H1 (cell line): ENCODE measurements at regions not wholly inside any gene's neighbourhood (a gene's known extent, or its start where the extent isn't known, plus 50 kb on each side); places are given as distances from the start of the nearest gene placed in this dataset.

Source experiments
- CTCF ChIA-PET: fragments of 300-600 bp; sonication (Branson Sonifier 250); formaldehyde crosslinking; loops from one replicate; lab custom pipeline; 2021; ENCODE audit not compliant: partially characterized antibody; lab: Charles Lee
- POLR2A ChIA-PET: fragments of 300-600 bp; sonication (Branson Sonifier 250); formaldehyde crosslinking; loops from one replicate; lab custom pipeline; 2021; ENCODE audit warnings: inconsistent platforms; ENCODE audit not compliant: partially characterized antibody; lab: Charles Lee
- DNase-seq, 2 experiments: peaks; one replicate each; pipeline versions ENCODE4 v3.0.0 to v3.0.0-alpha.2; 2010 to 2022; ENCODE audit warnings: low spot score in 2 of 2, low read depth in 1 of 2, mixed read lengths in 1 of 2
- FAIRE-seq: peaks from 2 replicates; lab custom pipeline; 2011; peaks lifted over from hg19 to GRCh38; lab: Jason Lieb, UNC
- H2AFZ ChIP-seq: 2 replicates; pipeline ENCODE4 v1.8.1; 2012; ENCODE audit warnings: low read length, inconsistent platforms
- H2AK5ac ChIP-seq: 2 replicates; pipeline ENCODE4 v1.6.1; 2013; ENCODE audit warnings: low read depth, low read length
- H2BK120ac ChIP-seq: replicated peaks from 2 replicates; pipeline ENCODE3; 2013; ENCODE audit warnings: low read depth, low read length, inconsistent platforms
- H2BK12ac ChIP-seq: 2 replicates; pipeline ENCODE4 v1.6.1; 2013; ENCODE audit warnings: low read depth, low read length
- H2BK15ac ChIP-seq: 2 replicates; pipeline ENCODE4 v1.6.1; 2013; ENCODE audit warnings: low read length
- H2BK20ac ChIP-seq: 2 replicates; pipeline ENCODE4 v1.6.1; 2013; ENCODE audit warnings: low read length
- H2BK5ac ChIP-seq: 2 replicates; pipeline ENCODE4 v1.6.1; 2013; ENCODE audit warnings: low read depth, low read length
- H3K14ac ChIP-seq: 2 replicates; pipeline ENCODE4 v1.6.1; 2013; ENCODE audit warnings: inconsistent platforms; ENCODE audit not compliant: insufficient read length
- H3K18ac ChIP-seq: 2 replicates; pipeline ENCODE4 v1.6.1; 2013; ENCODE audit warnings: low read length; ENCODE audit errors: extremely low read depth
- H3K23ac ChIP-seq: 2 replicates; pipeline ENCODE4 v1.6.1; 2013; ENCODE audit warnings: inconsistent platforms; ENCODE audit not compliant: insufficient read length
- H3K23me2 ChIP-seq: 2 replicates; pipeline ENCODE4 v1.6.1; 2013; ENCODE audit warnings: low read depth, low read length
- H3K27ac ChIP-seq: 2 replicates; pipeline ENCODE4 v1.6.1; 2011; ENCODE audit warnings: low read depth, low read length, inconsistent platforms
- H3K27me3 ChIP-seq, 4 experiments: replicated peaks in 1 of 4; 1 replicate in 1 of 4; 2 replicates in 3 of 4; pipeline versions ENCODE4 v1.6.1 to v1.8.1; 2011 to 2013; ENCODE audit warnings: low read length in 3 of 4, mild to moderate bottlenecking in 3 of 4, inconsistent platforms in 2 of 4, mixed read lengths in 2 of 4, moderate library complexity in 1 of 4; ENCODE audit not compliant: control insufficient read depth in 3 of 4, insufficient read depth in 3 of 4; ENCODE audit errors: extremely low read depth in 1 of 4
- H3K36me3 ChIP-seq, 4 experiments: 2 replicates each; pipeline versions ENCODE4 v1.6.1 to v1.8.1; 2011 to 2013; ENCODE audit warnings: mild to moderate bottlenecking in 4 of 4, low read length in 3 of 4, moderate library complexity in 2 of 4, control low read depth in 1 of 4, inconsistent platforms in 1 of 4; ENCODE audit not compliant: insufficient read depth in 4 of 4, control insufficient read depth in 2 of 4
- H3K4ac ChIP-seq: replicated peaks from 2 replicates; pipeline ENCODE3; 2013; ENCODE audit warnings: low read length, low read depth, mixed read lengths, inconsistent platforms; ENCODE audit not compliant: insufficient read length
- H3K4me1 ChIP-seq, 4 experiments: replicated peaks in 1 of 4; 1 replicate in 1 of 4; 2 replicates in 3 of 4; pipeline versions ENCODE4 v1.6.1 to v1.8.1; 2011 to 2013; ENCODE audit warnings: low read length in 3 of 4, inconsistent platforms in 2 of 4, mixed read lengths in 1 of 4; ENCODE audit not compliant: insufficient read depth in 4 of 4, control insufficient read depth in 3 of 4
- H3K4me2 ChIP-seq, 2 experiments: 2 replicates each; pipeline versions ENCODE4 v1.6.1 to v1.8.1; 2011 to 2013; ENCODE audit warnings: low read depth in 2 of 2, low read length in 2 of 2, control low read depth in 1 of 2, inconsistent platforms in 1 of 2, mild to moderate bottlenecking in 1 of 2; ENCODE audit not compliant: insufficient read depth in 1 of 2
- H3K4me3 ChIP-seq, 4 experiments: fragments of 200-600, 300-600 bp in 1 of 4; sonication (generic), shearing (Covaris generic), sonication (Bioruptor Twin) in 1 of 4; 2 replicates each; pipeline versions ENCODE4 v1.5.1 to v1.8.1; 2011 to 2016; ENCODE audit warnings: low read length in 4 of 4, low read depth in 3 of 4, control low read depth in 2 of 4, inconsistent platforms in 2 of 4, mild to moderate bottlenecking in 2 of 4, mixed read lengths in 1 of 4, moderate library complexity in 1 of 4; ENCODE audit not compliant: insufficient read depth in 2 of 4; ENCODE audit errors: extremely low read depth in 1 of 4
- H3K56ac ChIP-seq: replicated peaks from 2 replicates; pipeline ENCODE3; 2013; ENCODE audit warnings: low read depth, mild to moderate bottlenecking, mixed read lengths, low read length, inconsistent platforms; ENCODE audit not compliant: insufficient read length
- H3K79me1 ChIP-seq: 2 replicates; pipeline ENCODE4 v1.6.1; 2013; ENCODE audit warnings: low read depth, low read length, control low read depth
- H3K79me2 ChIP-seq, 2 experiments: 2 replicates each; pipeline versions ENCODE4 v1.6.1 to v1.8.1; 2012 to 2013; ENCODE audit warnings: low read length in 2 of 2, mild to moderate bottlenecking in 2 of 2, inconsistent platforms in 1 of 2; ENCODE audit not compliant: insufficient read depth in 2 of 2, control insufficient read depth in 1 of 2
- H3K9ac ChIP-seq, 4 experiments: replicated peaks in 1 of 4; 1 replicate in 1 of 4; 2 replicates in 3 of 4; pipeline versions ENCODE4 v1.6.1 to v1.8.1; 2011 to 2013; ENCODE audit warnings: low read depth in 3 of 4, low read length in 3 of 4, control low read depth in 2 of 4, mild to moderate bottlenecking in 2 of 4, moderate library complexity in 2 of 4, inconsistent platforms in 1 of 4; ENCODE audit errors: extremely low read depth in 1 of 4
- H3K9me3 ChIP-seq, 2 experiments: 2 replicates each; pipeline versions ENCODE4 v1.6.1 to v1.8.1; 2012 to 2013; ENCODE audit warnings: mild to moderate bottlenecking in 2 of 2, moderate library complexity in 2 of 2, control low read depth in 1 of 2, inconsistent platforms in 1 of 2, low read depth in 1 of 2, low read length in 1 of 2, mixed read lengths in 1 of 2; ENCODE audit not compliant: insufficient read depth in 2 of 2
- H4K20me1 ChIP-seq, 2 experiments: replicated peaks in 1 of 2; 2 replicates each; pipeline versions ENCODE3 to v1.8.1; 2011 to 2013; ENCODE audit warnings: inconsistent platforms in 2 of 2, low read length in 2 of 2, mild to moderate bottlenecking in 1 of 2; ENCODE audit not compliant: insufficient read depth in 2 of 2, control insufficient read depth in 1 of 2
- H4K5ac ChIP-seq: 2 replicates; pipeline ENCODE4 v1.6.1; 2013; ENCODE audit warnings: low read length, low read depth, mixed read lengths, inconsistent platforms; ENCODE audit not compliant: insufficient read length
- H4K8ac ChIP-seq: 2 replicates; pipeline ENCODE4 v1.8.0; 2013; ENCODE audit warnings: mild to moderate bottlenecking, moderate library complexity, low read length, inconsistent platforms; ENCODE audit not compliant: insufficient read depth; ENCODE audit errors: extremely low read depth
- H4K91ac ChIP-seq: replicated peaks from 2 replicates; pipeline ENCODE3; 2013; ENCODE audit warnings: low read length, mixed read lengths, inconsistent platforms; ENCODE audit not compliant: insufficient read length
- CTBP2 ChIP-seq: IDR thresholded peaks from 2 replicates; pipeline ENCODE4 v1.7.0; 2011; ENCODE audit warnings: borderline replicate concordance, mild to moderate bottlenecking, moderate library complexity, mixed read lengths, low read length; ENCODE audit not compliant: insufficient read depth, insufficient read length
- KDM4A ChIP-seq: IDR thresholded peaks from one replicate; pipeline ENCODE4 v1.7.1; 2012; ENCODE audit warnings: low read depth, mild to moderate bottlenecking, moderate library complexity, low read length, inconsistent platforms; ENCODE audit not compliant: severe bottlenecking
- KDM5A ChIP-seq: fragments of 200-600 bp; IDR thresholded peaks from 2 replicates; pipeline ENCODE4 v1.7.1; 2012; ENCODE audit warnings: mild to moderate bottlenecking, low read length, inconsistent platforms, mixed read lengths
- RNF2 ChIP-seq: fragments of 200-900, 300-1000 bp; sonication (generic); IDR thresholded peaks from 2 replicates; pipeline ENCODE4 v1.7.1; 2016; ENCODE audit warnings: borderline replicate concordance, low read depth, mild to moderate bottlenecking, antibody characterized with exemption, low read length; ENCODE audit not compliant: poor library complexity, severe bottlenecking; ENCODE audit errors: missing control alignments
- WGBS, 2 experiments: shearing (Covaris generic) in 1 of 2; methylation state at CpG; one replicate each; pipeline versions ENCODE4 v1.1.6 to v1.1.7; 2013 to 2015; ENCODE audit warnings: low lambda C conversion rate in 2 of 2, mixed read lengths in 2 of 2, inconsistent platforms in 1 of 2, low coverage in 1 of 2, missing lambda C conversion rate in 1 of 2; ENCODE audit not compliant: insufficient replicate concordance in 2 of 2, insufficient coverage in 1 of 2, insufficient read length in 1 of 2; ENCODE audit errors: extremely low coverage in 1 of 2, missing lambda C conversion rate in 1 of 2; 5-methylcytosine and 5-hydroxymethylcytosine counted together
- TF ChIP-seq, protein P1 (sequence below): IDR thresholded peaks from 2 replicates; pipeline ENCODE4 v1.6.1; 2012; ENCODE audit warnings: inconsistent platforms

DNA sequence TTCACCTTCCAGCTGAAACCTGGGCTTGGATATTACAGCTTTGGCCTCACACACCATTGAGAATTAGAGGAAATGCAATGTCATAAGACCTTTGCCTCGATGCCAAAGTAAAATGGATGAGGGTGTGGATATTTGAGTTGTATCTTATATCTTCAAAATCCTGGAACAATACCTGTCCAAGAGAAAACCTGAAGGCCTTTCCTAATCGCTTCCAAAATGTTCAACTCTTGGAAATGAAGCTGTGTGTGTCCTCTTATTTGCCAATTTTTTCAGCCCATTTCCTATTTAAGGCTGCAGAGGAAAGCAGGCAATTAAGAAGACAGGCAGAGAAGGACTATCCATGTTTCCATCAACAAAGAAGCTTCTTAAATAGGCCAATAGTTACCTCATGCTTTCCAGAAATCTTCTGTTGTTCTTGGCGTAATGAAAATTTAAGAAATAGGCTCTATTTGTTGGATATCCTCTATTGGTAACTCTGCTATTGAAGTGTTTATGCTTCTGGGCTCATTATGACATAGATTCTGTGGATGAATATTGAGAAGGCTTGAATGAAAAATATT, 99.5 kb upstream of the ZBTB20 start:
- Histone ChIP-seq H2AFZ (no peak overlapping the region), H3K4ac (no peak overlapping the region), H3K4me3 (no peak overlapping the region), H3K9me3 (no peaks in the 10 kb centered on the region), H2BK120ac (no peak overlapping the region), H4K8ac (no peak overlapping the region), H3K56ac (no peak overlapping the region), H4K20me1 (no peaks in the 10 kb centered on the region), H4K91ac (no peak overlapping the region), H3K4me2 (no peak overlapping the region), H2BK5ac (no peak overlapping the region), H3K79me1 (no peaks in the 10 kb centered on the region), H3K9ac (no peak overlapping the region), H2BK12ac (no peak overlapping the region), H4K5ac (no peak overlapping the region), H3K23me2 (no peaks in the 10 kb centered on the region), H2AK5ac (no peak overlapping the region), H2BK20ac (no peak overlapping the region), H3K4me1 (no peaks in the 10 kb centered on the region), H3K36me3 (no peaks in the 10 kb centered on the region), H3K14ac (no peak overlapping the region), H3K23ac (no peak overlapping the region), H3K27me3 (no peaks in the 10 kb centered on the region), H3K79me2 (no peaks in the 10 kb centered on the region), H3K27ac (no peak overlapping the region), H2BK15ac (no peak overlapping the region), H3K18ac (no peak overlapping the region)
- no peak for TF ChIP-seq KDM4A
- no peak for TF ChIP-seq CTBP2
- no peak for TF ChIP-seq RNF2
- TF ChIP-seq, protein P1, sequence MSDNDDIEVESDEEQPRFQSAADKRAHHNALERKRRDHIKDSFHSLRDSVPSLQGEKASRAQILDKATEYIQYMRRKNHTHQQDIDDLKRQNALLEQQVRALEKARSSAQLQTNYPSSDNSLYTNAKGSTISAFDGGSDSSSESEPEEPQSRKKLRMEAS, result no peak
- no peak for TF ChIP-seq KDM5A
- ChIA-PET POLR2A (no interaction called here), CTCF (interaction anchor here (0.7 to 1.6 kb wide), 3 partner anchors 29 to 542 kb away, joined by 3 to 7 read pairs (median 5); no protein-coding TSS in a partner anchor)
- 83% methylated on average over 3 of the region's 3 CpGs; no CpG with 5 or more reads in 1 of the 2 experiments for whole genome bisulfite sequencing, 2 experiments
- FAIRE-seq, result no peak
- no peak for DNase-seq
